ENCODE measurements at regions not wholly inside any gene's neighbourhood (a gene's known extent, or its start where the extent isn't known, plus 50 kb on each side); places are given as distances from the start of the nearest gene placed in this dataset.

- Histone ChIP-seq H3K4me1 (no peaks in the 10 kb centered on the region), H3K4me3 (no peak overlapping the region), H3K27ac (replicated peaks) (no peak overlapping the region), H3K36me3 (no peaks in the 10 kb centered on the region), H3K9me3 (replicated peaks) (no peaks in the 10 kb centered on the region), H3K27me3 (ENCODE audit: low read depth) (no peaks in the 10 kb centered on the region)
- intact Hi-C loops (cut with micrococcal nuclease) = no loop called here
- no peak for DNase-seq
- TF ChIP-seq, protein P1, sequence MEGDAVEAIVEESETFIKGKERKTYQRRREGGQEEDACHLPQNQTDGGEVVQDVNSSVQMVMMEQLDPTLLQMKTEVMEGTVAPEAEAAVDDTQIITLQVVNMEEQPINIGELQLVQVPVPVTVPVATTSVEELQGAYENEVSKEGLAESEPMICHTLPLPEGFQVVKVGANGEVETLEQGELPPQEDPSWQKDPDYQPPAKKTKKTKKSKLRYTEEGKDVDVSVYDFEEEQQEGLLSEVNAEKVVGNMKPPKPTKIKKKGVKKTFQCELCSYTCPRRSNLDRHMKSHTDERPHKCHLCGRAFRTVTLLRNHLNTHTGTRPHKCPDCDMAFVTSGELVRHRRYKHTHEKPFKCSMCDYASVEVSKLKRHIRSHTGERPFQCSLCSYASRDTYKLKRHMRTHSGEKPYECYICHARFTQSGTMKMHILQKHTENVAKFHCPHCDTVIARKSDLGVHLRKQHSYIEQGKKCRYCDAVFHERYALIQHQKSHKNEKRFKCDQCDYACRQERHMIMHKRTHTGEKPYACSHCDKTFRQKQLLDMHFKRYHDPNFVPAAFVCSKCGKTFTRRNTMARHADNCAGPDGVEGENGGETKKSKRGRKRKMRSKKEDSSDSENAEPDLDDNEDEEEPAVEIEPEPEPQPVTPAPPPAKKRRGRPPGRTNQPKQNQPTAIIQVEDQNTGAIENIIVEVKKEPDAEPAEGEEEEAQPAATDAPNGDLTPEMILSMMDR (IDR thresholded peaks at IDR 0.05; ENCODE audit: borderline replicate concordance) = no peak
Observed at GRCh38 chrX:42241421-42241820, 318.1 kb upstream of the CASK start.

DNA sequence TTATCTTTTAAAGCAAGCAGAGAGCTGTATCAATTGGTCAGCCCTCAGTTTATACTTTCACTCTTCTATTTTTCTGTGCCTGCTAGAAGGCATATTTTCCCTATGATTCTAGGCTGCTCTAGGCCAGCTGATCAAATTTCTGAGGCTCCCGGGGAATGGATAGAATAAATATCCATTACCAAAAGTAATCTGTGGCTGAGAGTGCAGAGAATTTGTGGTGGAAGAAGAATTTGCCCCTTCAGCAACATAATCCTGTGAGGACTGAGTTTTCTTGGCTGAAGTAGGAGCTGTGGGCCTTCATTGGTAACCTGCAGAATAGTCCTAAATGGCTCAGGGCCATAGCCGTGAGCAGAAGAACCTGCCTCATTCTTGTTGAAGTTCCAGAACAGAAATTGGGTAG is 314.6 kb upstream of the CASK start:
- H3K4me3 ChIP-seq = no peak overlapping the region
- no peaks in the 10 kb centered on the region for H3K9me3 ChIP-seq (replicated peaks)
- DNase-seq = no peak
- H3K27ac ChIP-seq (replicated peaks) = no peak overlapping the region
- no peaks in the 10 kb centered on the region for H3K4me1 ChIP-seq
- intact Hi-C loops (cut with micrococcal nuclease) = no loop called here
- no peaks in the 10 kb centered on the region for H3K27me3 ChIP-seq (ENCODE audit: low read depth)
- H3K36me3 ChIP-seq = no peaks in the 10 kb centered on the region
- TF ChIP-seq, protein P1 (IDR thresholded peaks at IDR 0.05; ENCODE audit: borderline replicate concordance) = no peak

GRCh38 chrX:42229533-42229932 is 306.2 kb upstream of the CASK start:
- no peaks in the 10 kb centered on the region for H3K4me1 ChIP-seq
- H3K36me3 ChIP-seq = no peaks in the 10 kb centered on the region
- TF ChIP-seq, protein P1 (IDR thresholded peaks at IDR 0.05; ENCODE audit: borderline replicate concordance) = no peak
- no peak for DNase-seq
- H3K27ac ChIP-seq (replicated peaks) = no peak overlapping the region
- H3K4me3 ChIP-seq = no peak overlapping the region
- peaks cover 8% of the 10 kb centered on the region for H3K9me3 ChIP-seq (replicated peaks)
- H3K27me3 ChIP-seq (ENCODE audit: low read depth) = no peaks in the 10 kb centered on the region
- intact Hi-C loops (cut with micrococcal nuclease) = no loop called here

DNA sequence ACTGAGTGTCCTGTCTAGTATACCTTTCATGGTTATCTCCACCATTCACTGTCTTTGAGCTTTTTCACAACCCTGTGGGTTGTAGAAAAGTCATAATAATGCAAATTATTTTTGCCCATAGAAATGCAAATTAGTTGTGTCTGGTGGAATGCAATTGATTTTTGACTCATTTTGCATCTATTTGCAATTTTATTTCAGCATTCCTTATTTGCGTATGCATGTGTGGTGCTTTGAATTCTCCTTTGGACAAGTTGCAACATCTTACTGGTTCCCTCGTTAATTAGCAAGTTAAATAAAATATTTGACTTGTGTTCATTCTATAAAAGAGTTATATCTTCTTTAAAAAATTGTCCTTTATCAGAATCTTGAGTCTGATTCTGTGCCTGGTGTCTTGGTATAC is 297.3 kb upstream of the CASK start:
- Histone ChIP-seq H3K36me3 (no peaks in the 10 kb centered on the region), H3K4me3 (no peak overlapping the region), H3K27me3 (ENCODE audit: low read depth) (no peaks in the 10 kb centered on the region), H3K4me1 (no peaks in the 10 kb centered on the region), H3K9me3 (replicated peaks) (no peaks in the 10 kb centered on the region), H3K27ac (replicated peaks) (no peak overlapping the region)
- DNase-seq = no peak
- intact Hi-C loops (cut with micrococcal nuclease) = no loop called here
- TF ChIP-seq, protein P1 (IDR thresholded peaks at IDR 0.05; ENCODE audit: borderline replicate concordance) = no peak

GRCh38 chrX:42220083-42220482 is 296.7 kb upstream of the CASK start:
- no peak overlapping the region for H3K27ac ChIP-seq (replicated peaks)
- H3K36me3 ChIP-seq = no peaks in the 10 kb centered on the region
- TF ChIP-seq, protein P1 (IDR thresholded peaks at IDR 0.05; ENCODE audit: borderline replicate concordance) = no peak
- no peak for DNase-seq
- intact Hi-C loops (cut with micrococcal nuclease) = no loop called here
- no peak overlapping the region for H3K4me3 ChIP-seq
- H3K9me3 ChIP-seq (replicated peaks) = no peaks in the 10 kb centered on the region
- H3K27me3 ChIP-seq (ENCODE audit: low read depth) = no peaks in the 10 kb centered on the region
- no peaks in the 10 kb centered on the region for H3K4me1 ChIP-seq

DNA sequence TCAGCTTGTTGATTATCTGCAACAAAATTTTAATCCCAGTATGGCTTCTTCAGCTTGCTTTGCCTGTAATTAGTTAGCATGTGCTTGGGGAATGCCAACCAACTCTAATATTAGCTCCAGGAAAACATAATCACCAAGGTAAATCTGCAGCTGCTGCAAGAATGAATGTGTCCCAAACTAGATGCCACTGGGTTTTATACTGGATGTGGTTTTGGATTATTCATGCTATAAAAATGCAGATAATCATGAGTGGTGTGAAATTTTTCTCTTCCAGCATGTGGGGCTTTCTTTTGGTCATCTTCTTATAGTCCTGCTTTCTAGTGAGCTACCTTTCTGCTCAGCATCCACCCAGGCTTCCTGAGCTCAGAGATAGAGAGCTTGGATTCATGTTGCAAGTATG is 295.9 kb upstream of the CASK start:
- no peaks in the 10 kb centered on the region for H3K36me3 ChIP-seq
- intact Hi-C loops (cut with micrococcal nuclease) = no loop called here
- no peaks in the 10 kb centered on the region for H3K9me3 ChIP-seq (replicated peaks)

More for the DNA sequence above, 295.9 kb upstream of the CASK start:
- no peak for DNase-seq
- Histone ChIP-seq H3K27ac (replicated peaks) (no peak overlapping the region), H3K4me3 (no peak overlapping the region), H3K27me3 (ENCODE audit: low read depth) (no peaks in the 10 kb centered on the region), H3K4me1 (no peaks in the 10 kb centered on the region)
- TF ChIP-seq, protein P1 (IDR thresholded peaks at IDR 0.05; ENCODE audit: borderline replicate concordance) = no peak
